Nephron progenitor cell (in vitro differentiated cells): ENCODE measurements at regions not wholly inside any gene's neighbourhood (a gene's known extent, or its start where the extent isn't known, plus 50 kb on each side); places are given as distances from the start of the nearest gene placed in this dataset.
"Not testable (repeated sequence)": the region's sequence is repeated elsewhere in the genome, so short reads cannot be mapped to it uniquely, and the experiment has no call there.

Experiments
- DNase-seq: peaks from one replicate; pipeline ENCODE4 v3.0.0; 2021
- H3K27ac Mint-ChIP-seq: 2 replicates; pipeline ENCODE4 v1.8.0; 2021; ENCODE audit warnings: mild to moderate bottlenecking, moderate library complexity, mixed read lengths
- H3K27me3 Mint-ChIP-seq: 2 replicates; pipeline ENCODE4 v1.8.0; 2021; ENCODE audit warnings: mild to moderate bottlenecking, low read depth, mixed read lengths; ENCODE audit not compliant: poor library complexity
- H3K36me3 Mint-ChIP-seq: 2 replicates; pipeline ENCODE4 v1.8.0; 2021; ENCODE audit warnings: low read depth, mixed read lengths
- H3K4me1 Mint-ChIP-seq: 2 replicates; pipeline ENCODE4 v1.8.0; 2021; ENCODE audit warnings: mixed read lengths
- H3K4me3 Mint-ChIP-seq: 2 replicates; pipeline ENCODE4 v1.8.0; 2021; ENCODE audit warnings: mild to moderate bottlenecking, moderate library complexity, mixed read lengths
- H3K9me3 Mint-ChIP-seq: 2 replicates; pipeline ENCODE4 v1.8.0; 2021; ENCODE audit warnings: mild to moderate bottlenecking, moderate library complexity, mixed read lengths
- CTCF ChIP-seq: fragments of 200-600 bp; sonication (generic); IDR thresholded peaks from 2 replicates; pipeline ENCODE4 v1.5.0; 2021; ENCODE audit warnings: antibody characterized with exemption

- Mint-ChIP-seq H3K9me3 (peaks cover 18% of the 10 kb centered on the region), H3K27me3 (peaks cover 3% of the 10 kb centered on the region), H3K27ac (no peak overlapping the region), H3K4me1 (peaks cover 28% of the 10 kb centered on the region), H3K36me3 (peaks cover 13% of the 10 kb centered on the region), H3K4me3 (no peak overlapping the region)
- DNase-seq, result no peak
- no peak for TF ChIP-seq CTCF
Observed at GRCh38 chr15:95192923-95193322, 961.6 kb downstream of the MCTP2 start.

- peaks cover 12% of the 10 kb centered on the region for H3K36me3 Mint-ChIP-seq
- no peak overlapping the region for H3K4me3 Mint-ChIP-seq
- no peak overlapping the region for H3K27ac Mint-ChIP-seq
Observed at GRCh38 chr15:95194746-95195145, 963.4 kb downstream of the MCTP2 start.

GRCh38 chr15:95196176-95196915, 965.0 kb downstream of the MCTP2 start:
- DNase-seq, result no peak
- no peak for TF ChIP-seq CTCF
- Mint-ChIP-seq H3K4me3 (no peak overlapping the region), H3K36me3 (peaks cover 10% of the 10 kb centered on the region), H3K9me3 (peaks cover 26% of the 10 kb centered on the region), H3K27me3 (peaks cover 3% of the 10 kb centered on the region), H3K4me1 (peaks cover 28% of the 10 kb centered on the region), H3K27ac (peak overlapping the region; percentile 25)

More at GRCh38 chr15:95194746-95195145, 963.4 kb downstream of the MCTP2 start:
- peaks cover 18% of the 10 kb centered on the region for H3K9me3 Mint-ChIP-seq
- H3K27me3 Mint-ChIP-seq, result peaks cover 3% of the 10 kb centered on the region
- no peak for DNase-seq
- no peak for TF ChIP-seq CTCF
- peaks cover 28% of the 10 kb centered on the region for H3K4me1 Mint-ChIP-seq

GRCh38 chr15:95202569-95203349, 971.4 kb downstream of the MCTP2 start:
- Mint-ChIP-seq H3K36me3 (peaks cover 20% of the 10 kb centered on the region), H3K27me3 (no peaks in the 10 kb centered on the region), H3K4me1 (no peaks in the 10 kb centered on the region), H3K4me3 (no peak overlapping the region), H3K27ac (no peak overlapping the region), H3K9me3 (peaks cover 80% of the 10 kb centered on the region)
- DNase-seq, result no peak
- TF ChIP-seq CTCF, result no peak

GRCh38 chr15:95205077-95205476, 973.7 kb downstream of the MCTP2 start:
- Mint-ChIP-seq H3K36me3 (peaks cover 17% of the 10 kb centered on the region), H3K27me3 (no peaks in the 10 kb centered on the region), H3K4me1 (no peaks in the 10 kb centered on the region), H3K27ac (no peak overlapping the region), H3K9me3 (peaks cover 78% of the 10 kb centered on the region), H3K4me3 (no peak overlapping the region)
- DNase-seq, result no peak
- no peak for TF ChIP-seq CTCF

GRCh38 chr15:95205830-95206229, 974.5 kb downstream of the MCTP2 start:
- H3K27ac Mint-ChIP-seq, result not testable (repeated sequence)

More at GRCh38 chr15:95205830-95206229, 974.5 kb downstream of the MCTP2 start:
- Mint-ChIP-seq H3K36me3 (peaks cover 17% of the 10 kb centered on the region), H3K9me3 (peaks cover 75% of the 10 kb centered on the region)
- not testable (repeated sequence) for DNase-seq, H3K4me3 Mint-ChIP-seq, H3K4me1 Mint-ChIP-seq, H3K27me3 Mint-ChIP-seq
